Activated CD4-positive, alpha-beta T cell treated with anti-CD3 and anti-CD28 coated beads, Interleukin-2, Interleukin-4, amounts not matched to agents 100 ng/mL and 50 ng/mL, durations not matched to agents 16 hours and 8 hours (primary cell): ENCODE measurements at regions not wholly inside any gene's neighbourhood (a gene's known extent, or its start where the extent isn't known, plus 50 kb on each side); places are given as distances from the start of the nearest gene placed in this dataset.

ENCODE experiments used
- DNase-seq: peaks from one replicate; pipeline ENCODE4 v3.0.0-alpha.2; 2020; ENCODE audit warnings: low spot score

- no peak for DNase-seq
These were observed 260.0 kb downstream of the NR2F1-AS1 start for GRCh38 chr5:93320920-93321445.

GRCh38 chr5:93313672-93314071 is 267.3 kb downstream of the NR2F1-AS1 start:
- DNase-seq, result no peak

- DNase-seq, result no peak
These were observed 269.1 kb downstream of the NR2F1-AS1 start for GRCh38 chr5:93311881-93312280.

- DNase-seq, result no peak
These were observed 273.5 kb downstream of the NR2F1-AS1 start for GRCh38 chr5:93307557-93307956.

- DNase-seq, result no peak
These were observed 275.0 kb downstream of the NR2F1-AS1 start for GRCh38 chr5:93305984-93306383.

- DNase-seq, result no peak
These were observed 276.4 kb downstream of the NR2F1-AS1 start for GRCh38 chr5:93304456-93305250.

- no peak for DNase-seq
These were observed 277.7 kb downstream of the NR2F1-AS1 start for GRCh38 chr5:93303291-93303691.

- DNase-seq, result no peak
These were observed 278.3 kb downstream of the NR2F1-AS1 start for GRCh38 chr5:93302711-93303110.

GRCh38 chr5:93300945-93301344 is 280.1 kb downstream of the NR2F1-AS1 start:
- DNase-seq, result no peak

- no peak for DNase-seq
These were observed 280.6 kb downstream of the NR2F1-AS1 start for GRCh38 chr5:93300309-93300923.

GRCh38 chr5:93299681-93300308 is 281.2 kb downstream of the NR2F1-AS1 start:
- no peak for DNase-seq

GRCh38 chr5:93297116-93297515 is 283.9 kb downstream of the NR2F1-AS1 start:
- no peak for DNase-seq

GRCh38 chr5:93296338-93296737 is 284.7 kb downstream of the NR2F1-AS1 start:
- DNase-seq, result no peak

- no peak for DNase-seq
These were observed 286.0 kb downstream of the NR2F1-AS1 start for GRCh38 chr5:93294996-93295395.

- no peak for DNase-seq
These were observed 286.8 kb downstream of the NR2F1-AS1 start for GRCh38 chr5:93294199-93294598.

- DNase-seq, result no peak
These were observed 291.1 kb downstream of the NR2F1-AS1 start for GRCh38 chr5:93289942-93290341.

- no peak for DNase-seq
These were observed 295.6 kb downstream of the NR2F1-AS1 start for GRCh38 chr5:93285461-93285860.

GRCh38 chr5:93281980-93282772 is 298.8 kb downstream of the NR2F1-AS1 start:
- no peak for DNase-seq

GRCh38 chr5:93280518-93280917 is 300.5 kb downstream of the NR2F1-AS1 start:
- DNase-seq, result no peak

GRCh38 chr5:93279296-93279963 is 301.6 kb downstream of the NR2F1-AS1 start:
- DNase-seq, result no peak

GRCh38 chr5:93278896-93279295 is 302.1 kb downstream of the NR2F1-AS1 start:
- DNase-seq, result no peak

- no peak for DNase-seq
These were observed 304.0 kb downstream of the NR2F1-AS1 start for GRCh38 chr5:93277051-93277450.
